Fibroblast of pulmonary artery (primary cell): ENCODE measurements at regions not wholly inside any gene's neighbourhood (a gene's known extent, or its start where the extent isn't known, plus 50 kb on each side); places are given as distances from the start of the nearest gene placed in this dataset.
"Not testable (repeated sequence)": the region's sequence is repeated elsewhere in the genome, so short reads cannot be mapped to it uniquely, and the experiment has no call there.

Experiments used
- DNase-seq: peaks from one replicate; pipeline ENCODE4 v3.0.0-alpha.2; 2010; ENCODE audit warnings: low read depth
- H3K4me3 ChIP-seq: replicated peaks from 2 replicates; pipeline ENCODE4 v1.5.1; 2011; ENCODE audit warnings: low read depth, mild to moderate bottlenecking, control low read depth, low read length, moderate library complexity
- CTCF ChIP-seq: IDR thresholded peaks from 2 replicates; pipeline ENCODE4 v1.5.1; 2011; ENCODE audit warnings: mild to moderate bottlenecking, control low read depth, low read length, inconsistent platforms; ENCODE audit errors: missing control alignments

GRCh38 chr18:39232937-39233336 is 1667.3 kb upstream of the CELF4 start:
- H3K4me3 ChIP-seq: no peak overlapping the region
- TF ChIP-seq CTCF: no peak
- DNase-seq: no peak

- DNase-seq: no peak
- TF ChIP-seq CTCF: no peak
- H3K4me3 ChIP-seq: no peak overlapping the region
Measured at GRCh38 chr18:39232490-39232889, 1666.9 kb upstream of the CELF4 start.

GRCh38 chr18:39230086-39230803 is 1664.6 kb upstream of the CELF4 start:
- no peak for TF ChIP-seq CTCF
- no peak for DNase-seq
- no peak overlapping the region for H3K4me3 ChIP-seq

- DNase-seq: not testable (repeated sequence)
Measured at GRCh38 chr18:39227769-39228168, 1662.2 kb upstream of the CELF4 start.

GRCh38 chr18:39225373-39225772 is 1659.8 kb upstream of the CELF4 start:
- H3K4me3 ChIP-seq: no peak overlapping the region
- DNase-seq: peak; percentile 3
- TF ChIP-seq CTCF: no peak

More at GRCh38 chr18:39227769-39228168, 1662.2 kb upstream of the CELF4 start:
- H3K4me3 ChIP-seq: not testable (repeated sequence)

- no peak for DNase-seq
- no peak for TF ChIP-seq CTCF
Measured at GRCh38 chr18:39223283-39223682, 1657.7 kb upstream of the CELF4 start.

GRCh38 chr18:39215920-39216319 is 1650.3 kb upstream of the CELF4 start:
- no peak for TF ChIP-seq CTCF

More at GRCh38 chr18:39223283-39223682, 1657.7 kb upstream of the CELF4 start:
- no peak overlapping the region for H3K4me3 ChIP-seq

More at GRCh38 chr18:39215920-39216319, 1650.3 kb upstream of the CELF4 start:
- H3K4me3 ChIP-seq: no peak overlapping the region
- no peak for DNase-seq
